GM19238 (cell line): ENCODE measurements at regions not wholly inside any gene's neighbourhood (a gene's known extent, or its start where the extent isn't known, plus 50 kb on each side); places are given as distances from the start of the nearest gene placed in this dataset.
"Not testable (repeated sequence)": the region's sequence is repeated elsewhere in the genome, so short reads cannot be mapped to it uniquely, and the experiment has no call there.

Source experiments
- DNase-seq: peaks from one replicate; pipeline ENCODE4 v3.0.0; 2011; ENCODE audit warnings: low spot score; ENCODE audit not compliant: insufficient read length

- DNase-seq = no peak
Observed at GRCh38 chr1:220942278-220942677, 63.0 kb downstream of the HLX start.

- DNase-seq = not testable (repeated sequence)
Observed at GRCh38 chr1:220942914-220943313, 63.7 kb downstream of the HLX start.

- no peak for DNase-seq
Observed at GRCh38 chr1:220943319-220943996, 64.2 kb downstream of the HLX start.

- no peak for DNase-seq
Observed at GRCh38 chr1:220950576-220950975, 71.3 kb downstream of the HLX start.

- DNase-seq = no peak
Observed at GRCh38 chr1:220952961-220953643, 73.9 kb downstream of the HLX start.

- DNase-seq = no peak
Observed at GRCh38 chr1:220954321-220955075, 75.3 kb downstream of the HLX start.

GRCh38 chr1:220955116-220955515, 75.9 kb downstream of the HLX start:
- no peak for DNase-seq

GRCh38 chr1:220956501-220957232, 77.4 kb downstream of the HLX start:
- DNase-seq = no peak

GRCh38 chr1:220957233-220957605, 78.0 kb downstream of the HLX start:
- DNase-seq = no peak

- DNase-seq = no peak
Observed at GRCh38 chr1:220958234-220958633, 79.0 kb downstream of the HLX start.

- DNase-seq = no peak
Observed at GRCh38 chr1:220962031-220962751, 82.9 kb downstream of the HLX start.

- DNase-seq = no peak
Observed at GRCh38 chr1:220966041-220966440, 86.8 kb downstream of the HLX start.

GRCh38 chr1:220966473-220966872, 87.2 kb downstream of the HLX start:
- DNase-seq = no peak

- DNase-seq = no peak
Observed at GRCh38 chr1:220966881-220967611, 87.8 kb downstream of the HLX start.

GRCh38 chr1:220967911-220968310, 88.7 kb downstream of the HLX start:
- no peak for DNase-seq

- DNase-seq = not testable (repeated sequence)
Observed at GRCh38 chr1:220969281-220969680, 90.0 kb downstream of the HLX start.

- DNase-seq = no peak
Observed at GRCh38 chr1:220970311-220970710, 91.1 kb downstream of the HLX start.

GRCh38 chr1:220971221-220971620, 92.0 kb downstream of the HLX start:
- DNase-seq = no peak

- no peak for DNase-seq
Observed at GRCh38 chr1:220974431-220974830, 95.2 kb downstream of the HLX start.

GRCh38 chr1:220976390-220976789, 97.1 kb downstream of the HLX start:
- no peak for DNase-seq
